HG02943 (cell line): ENCODE measurements at regions not wholly inside any gene's neighbourhood (a gene's known extent, or its start where the extent isn't known, plus 50 kb on each side); places are given as distances from the start of the nearest gene placed in this dataset.
A peak's percentile ranks its signal among the peaks of the same experiment; 100 is the strongest.

ENCODE experiments used
- ATAC-seq: cut with Tn5 transposase; IDR thresholded peaks from one replicate; pipeline ENCODE4 v1.9.1; 2021; ENCODE audit warnings: mild to moderate bottlenecking, low read depth, moderate library complexity; ENCODE audit not compliant: unreplicated experiment

- ATAC-seq: no peak
These were observed 201.3 kb downstream of the ABHD5 start for GRCh38 chr3:43892061-43892460.

- ATAC-seq: peak; percentile 66
These were observed 201.8 kb downstream of the ABHD5 start for GRCh38 chr3:43892526-43892925.

DNA sequence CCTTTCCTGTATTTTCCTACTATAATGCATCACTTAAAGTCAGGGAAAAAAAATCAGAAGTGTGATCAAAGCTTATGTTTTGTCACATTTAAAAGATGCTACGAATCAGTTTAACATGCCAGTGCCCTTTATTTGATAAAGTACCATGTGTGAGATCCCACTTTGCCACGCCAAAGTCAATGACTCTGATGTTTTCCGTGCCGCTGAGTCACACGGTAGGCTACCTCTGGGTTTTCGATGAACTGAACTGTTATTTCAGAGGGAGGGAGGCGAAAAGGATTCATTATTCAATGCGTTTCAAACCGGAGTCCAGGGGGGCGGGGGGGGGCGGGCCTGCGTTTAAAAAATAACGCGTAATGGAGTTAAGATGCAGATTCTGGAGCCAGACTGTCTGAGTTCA, 203.0 kb downstream of the ABHD5 start:
- ATAC-seq: no peak

DNA sequence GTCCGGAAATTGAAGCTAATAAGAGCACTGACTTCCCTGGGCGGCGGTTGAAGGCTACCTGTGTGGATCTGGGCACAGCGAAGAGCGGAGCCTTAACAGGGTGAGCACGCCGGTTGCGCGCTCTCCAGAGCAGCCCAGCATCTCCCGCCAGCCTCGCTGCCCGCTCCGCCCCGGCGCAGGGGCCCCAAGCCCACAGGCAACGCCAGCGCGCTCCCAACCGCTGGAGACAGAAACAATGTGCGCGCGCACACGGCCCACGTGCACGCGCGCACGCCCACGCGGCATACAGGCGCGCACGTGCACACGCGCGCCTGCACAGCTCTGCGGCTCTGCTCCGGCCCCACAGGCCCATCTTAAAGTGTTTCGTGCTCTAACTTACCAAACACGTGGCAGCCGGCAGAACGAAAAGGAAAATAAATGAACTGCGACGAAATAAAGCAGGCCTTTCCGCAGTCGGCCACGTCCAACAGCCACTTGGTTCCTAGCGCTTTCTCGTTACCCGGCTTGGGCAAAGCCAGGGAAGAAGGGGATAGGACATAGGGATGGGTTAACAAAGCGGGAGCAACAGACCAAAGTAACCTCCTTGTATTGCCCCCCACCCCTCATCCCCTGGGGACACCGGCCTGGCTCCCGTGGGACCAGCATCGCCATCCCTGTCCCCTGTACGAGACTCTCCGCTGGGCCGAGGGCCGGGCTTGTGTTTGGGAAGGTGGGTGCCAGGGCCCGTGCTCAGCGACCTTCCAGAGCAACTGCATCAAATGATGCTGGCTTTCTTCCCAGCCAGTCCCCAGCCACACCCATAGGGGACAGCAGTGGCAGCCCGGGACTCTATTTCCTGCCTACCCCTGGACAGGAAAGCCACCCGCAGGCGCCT, 203.7 kb downstream of the ABHD5 start:
- no peak for ATAC-seq

- ATAC-seq: no peak
These were observed 204.8 kb downstream of the ABHD5 start for GRCh38 chr3:43895573-43895972.

DNA sequence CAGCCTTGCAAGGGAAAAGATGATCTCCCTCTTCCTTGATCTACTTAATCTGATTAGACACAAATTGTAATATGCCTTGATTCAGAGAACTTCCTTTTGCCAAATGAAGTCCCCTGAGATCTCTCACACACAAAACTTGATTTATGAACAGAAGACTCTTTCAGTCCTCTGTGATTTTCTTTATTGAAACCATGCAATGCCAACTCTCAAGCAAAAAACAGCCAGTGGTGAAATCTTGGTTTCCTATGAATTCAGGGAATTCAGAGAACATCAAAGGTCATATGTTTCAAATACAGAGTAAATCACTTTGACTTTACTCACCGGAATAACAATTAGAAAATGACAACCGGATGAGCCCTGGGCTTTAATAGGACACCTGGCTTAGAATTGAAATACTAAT, 211.7 kb downstream of the ABHD5 start:
- ATAC-seq: no peak

DNA sequence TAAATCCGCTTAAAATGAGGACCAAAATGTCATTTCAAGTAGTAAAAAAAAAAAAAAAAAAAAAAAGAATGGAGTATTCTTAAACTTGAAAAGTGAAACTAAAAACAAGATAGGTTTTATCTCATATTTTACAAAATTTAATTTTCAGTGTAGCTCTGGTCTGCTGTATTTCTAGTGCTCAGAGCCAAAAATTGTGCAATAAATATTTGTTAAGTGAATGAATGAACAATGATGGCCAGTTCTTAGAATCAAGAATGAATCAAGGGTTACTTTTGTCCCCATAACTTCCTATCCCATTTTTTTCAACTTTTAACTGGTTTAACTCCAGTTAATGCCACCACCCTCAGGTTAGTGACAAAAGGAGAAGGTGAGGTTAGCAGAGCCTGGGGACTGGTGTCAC, 214.4 kb downstream of the ABHD5 start:
- no peak for ATAC-seq

GRCh38 chr3:43906849-43907507, 216.2 kb downstream of the ABHD5 start:
- ATAC-seq: no peak

DNA sequence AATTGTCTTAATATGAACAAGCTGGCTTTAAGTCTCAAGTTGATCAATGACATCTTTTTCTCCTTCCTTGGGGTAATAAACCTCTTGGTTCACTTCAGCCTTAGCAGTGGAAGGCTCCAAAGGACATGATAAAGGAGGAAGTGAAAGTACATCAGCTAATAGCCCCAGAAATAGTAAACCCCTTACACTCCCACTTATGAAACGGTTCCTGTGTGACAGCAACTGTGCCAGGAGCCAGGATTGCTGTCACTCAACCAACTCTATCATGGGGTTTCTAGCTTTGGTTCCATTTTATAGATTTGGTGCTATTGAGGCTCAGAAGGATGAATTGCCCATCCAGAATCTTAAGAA, 216.7 kb downstream of the ABHD5 start:
- ATAC-seq: no peak

GRCh38 chr3:43908456-43908855, 217.7 kb downstream of the ABHD5 start:
- no peak for ATAC-seq

GRCh38 chr3:43909149-43909548, 218.4 kb downstream of the ABHD5 start:
- ATAC-seq: no peak

DNA sequence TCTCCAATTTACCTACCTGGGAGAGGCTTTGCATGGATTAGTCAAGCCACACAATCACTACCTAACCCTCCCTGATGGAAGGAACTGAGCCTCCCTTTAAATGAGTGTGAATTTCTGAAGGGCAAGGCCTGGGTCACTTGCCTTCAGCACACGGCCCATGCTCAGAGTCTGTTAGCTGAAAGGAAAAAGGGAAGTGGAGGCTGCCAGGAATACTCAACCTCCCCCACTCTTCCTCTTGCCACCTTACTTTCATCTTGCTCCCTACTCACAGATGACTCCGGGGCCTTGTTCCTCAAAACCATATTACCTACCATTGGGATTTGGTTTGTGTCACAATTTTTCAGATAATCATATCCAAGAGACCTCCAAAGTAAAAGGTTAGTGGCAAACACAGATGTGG, 220.0 kb downstream of the ABHD5 start:
- no peak for ATAC-seq

DNA sequence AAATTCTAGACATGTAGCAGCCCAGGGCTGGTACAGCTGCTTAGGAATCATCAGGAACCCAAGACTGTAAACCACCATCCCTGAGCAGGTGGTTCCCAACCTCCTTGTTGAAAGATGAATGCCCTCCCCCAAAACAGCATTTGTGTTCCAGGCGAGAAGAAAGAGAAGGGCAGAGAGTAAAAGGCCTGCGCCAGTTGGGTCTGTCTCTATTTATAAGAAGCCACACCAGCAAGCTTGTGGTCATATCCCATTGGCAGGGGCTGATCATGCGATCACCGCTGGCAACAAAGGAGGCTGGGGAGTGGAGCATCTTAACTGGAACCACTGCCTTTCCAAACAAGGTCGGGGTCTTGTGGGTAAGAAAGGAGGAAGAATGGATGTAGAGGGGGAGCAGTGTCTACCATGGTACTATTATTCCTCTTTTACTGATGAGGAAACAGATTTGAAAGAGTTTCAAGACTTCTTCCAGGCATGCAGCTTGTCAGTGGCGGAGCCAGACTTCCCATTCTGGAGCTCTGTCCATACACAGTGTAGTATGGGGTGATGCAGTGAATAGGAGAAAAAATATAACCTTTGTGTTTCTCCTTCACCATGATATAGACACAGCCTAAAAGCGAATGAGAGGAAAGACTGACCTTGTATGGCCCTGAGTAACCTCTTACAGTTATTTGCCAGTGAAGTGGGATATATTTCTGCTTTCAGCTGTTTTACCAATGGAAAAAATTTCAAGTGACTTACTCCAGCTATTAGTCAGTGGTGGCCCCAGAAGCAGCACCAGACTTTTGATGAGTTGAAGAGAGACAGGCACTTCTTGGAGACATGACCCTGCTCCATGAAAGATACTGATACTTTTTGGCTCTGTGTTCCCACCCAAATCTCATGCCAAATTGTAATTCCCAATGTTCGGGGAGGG, 222.6 kb downstream of the ABHD5 start:
- no peak for ATAC-seq

DNA sequence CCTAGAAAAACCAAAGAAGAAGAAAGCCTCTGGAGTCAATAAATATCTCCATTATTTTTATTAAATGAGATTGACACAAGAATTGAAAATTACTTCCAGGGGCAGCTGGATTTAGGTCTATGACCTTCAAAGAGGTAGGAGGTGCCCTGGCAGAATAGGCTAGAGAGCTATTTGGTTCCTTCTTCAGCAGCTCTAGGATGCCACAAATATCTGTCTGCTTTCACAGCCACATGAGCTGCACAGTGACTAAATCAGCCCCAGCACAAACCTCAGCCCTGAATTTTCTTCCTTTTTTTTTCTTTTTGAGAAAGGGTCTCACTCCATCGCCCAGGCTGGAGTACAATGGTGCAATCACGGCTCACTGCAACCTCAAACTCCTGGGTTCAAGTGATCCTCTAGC, 223.5 kb downstream of the ABHD5 start:
- no peak for ATAC-seq

GRCh38 chr3:43915546-43915945, 224.8 kb downstream of the ABHD5 start:
- ATAC-seq: no peak

GRCh38 chr3:43917361-43917760, 226.6 kb downstream of the ABHD5 start:
- ATAC-seq: no peak

DNA sequence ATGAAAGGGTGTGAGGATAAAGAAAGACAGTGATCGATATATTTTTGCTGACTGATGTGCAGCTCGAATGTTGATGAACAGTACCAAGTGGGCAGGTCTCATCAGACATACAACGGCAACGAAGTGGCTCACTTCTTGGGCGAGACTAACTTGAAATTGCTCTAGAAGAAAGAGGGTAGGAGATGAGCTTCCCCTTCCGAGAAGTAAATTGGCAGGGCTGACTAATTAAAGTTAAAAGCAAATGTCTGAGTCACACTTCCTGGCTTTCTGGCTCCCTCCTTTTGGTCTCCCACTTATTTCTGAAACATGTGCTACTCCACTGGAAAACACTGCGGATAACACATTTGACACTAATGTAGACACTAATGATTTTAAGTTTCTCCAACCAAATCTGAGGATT, 228.3 kb downstream of the ABHD5 start:
- ATAC-seq: no peak

GRCh38 chr3:43921056-43921648, 230.4 kb downstream of the ABHD5 start:
- ATAC-seq: no peak

DNA sequence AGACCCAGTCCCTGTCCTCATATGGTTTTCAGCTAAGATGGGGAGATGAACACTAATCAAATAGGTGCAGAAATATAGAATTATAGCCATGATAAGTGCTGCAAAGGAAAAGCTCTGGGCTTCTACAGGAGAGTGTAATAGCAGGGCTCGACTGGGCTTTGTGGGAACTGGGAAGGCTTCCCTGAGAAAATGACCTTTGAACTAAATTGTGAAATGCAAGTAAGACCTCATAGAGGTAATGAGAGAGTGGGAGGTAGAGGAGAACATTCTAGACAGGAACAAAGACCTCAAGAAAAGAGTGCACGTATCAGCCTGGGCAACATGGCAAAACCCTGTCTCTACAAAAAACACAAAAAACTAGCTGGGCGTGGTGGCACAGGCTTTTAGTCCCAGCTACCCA, 231.6 kb downstream of the ABHD5 start:
- no peak for ATAC-seq

- no peak for ATAC-seq
These were observed 232.6 kb downstream of the ABHD5 start for GRCh38 chr3:43923104-43923882.
